Omental fat pad (tissue), 3 donors: ENCODE measurements at regions not wholly inside any gene's neighbourhood (a gene's known extent, or its start where the extent isn't known, plus 50 kb on each side); places are given as distances from the start of the nearest gene placed in this dataset.

Experiments
- ATAC-seq: fragments of 150-250 bp; one replicate; pipeline ENCODE4 v1.9.1; 2016; ENCODE audit warnings: mild to moderate bottlenecking, moderate library complexity; ENCODE audit not compliant: low FRiP score
- DNase-seq: peaks from one replicate; pipeline ENCODE4 v3.0.0-alpha.2; 2019; ENCODE audit warnings: low spot score
- TF ChIP-seq, protein P1 (sequence below), 3 donors: fragments of 450-650 bp; IDR thresholded peaks; one replicate each; pipeline ENCODE4 v1.5.1; 2016 to 2017; ENCODE audit warnings: antibody characterized with exemption in 3 of 3, mild to moderate bottlenecking in 3 of 3, moderate library complexity in 2 of 3

- no peak for ATAC-seq
- TF ChIP-seq, protein P1, sequence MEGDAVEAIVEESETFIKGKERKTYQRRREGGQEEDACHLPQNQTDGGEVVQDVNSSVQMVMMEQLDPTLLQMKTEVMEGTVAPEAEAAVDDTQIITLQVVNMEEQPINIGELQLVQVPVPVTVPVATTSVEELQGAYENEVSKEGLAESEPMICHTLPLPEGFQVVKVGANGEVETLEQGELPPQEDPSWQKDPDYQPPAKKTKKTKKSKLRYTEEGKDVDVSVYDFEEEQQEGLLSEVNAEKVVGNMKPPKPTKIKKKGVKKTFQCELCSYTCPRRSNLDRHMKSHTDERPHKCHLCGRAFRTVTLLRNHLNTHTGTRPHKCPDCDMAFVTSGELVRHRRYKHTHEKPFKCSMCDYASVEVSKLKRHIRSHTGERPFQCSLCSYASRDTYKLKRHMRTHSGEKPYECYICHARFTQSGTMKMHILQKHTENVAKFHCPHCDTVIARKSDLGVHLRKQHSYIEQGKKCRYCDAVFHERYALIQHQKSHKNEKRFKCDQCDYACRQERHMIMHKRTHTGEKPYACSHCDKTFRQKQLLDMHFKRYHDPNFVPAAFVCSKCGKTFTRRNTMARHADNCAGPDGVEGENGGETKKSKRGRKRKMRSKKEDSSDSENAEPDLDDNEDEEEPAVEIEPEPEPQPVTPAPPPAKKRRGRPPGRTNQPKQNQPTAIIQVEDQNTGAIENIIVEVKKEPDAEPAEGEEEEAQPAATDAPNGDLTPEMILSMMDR (IDR thresholded peaks at IDR 0.05), result no peak
Measured at GRCh38 chr15:49751191-49751590, 130.3 kb downstream of the DTWD1 start.

GRCh38 chr15:49751751-49752150 lies 130.9 kb downstream of the DTWD1 start:
- ATAC-seq, result no peak
- DNase-seq, result no peak
- TF ChIP-seq, protein P1 (IDR thresholded peaks at IDR 0.05), result no peak

More at GRCh38 chr15:49751191-49751590, 130.3 kb downstream of the DTWD1 start:
- DNase-seq, result no peak

- DNase-seq (no peak), ATAC-seq (no peak)
- TF ChIP-seq, protein P1 (IDR thresholded peaks at IDR 0.05), result no peak
Measured at GRCh38 chr15:49752517-49752916, 131.7 kb downstream of the DTWD1 start.

- DNase-seq (no peak), ATAC-seq (no peak)
- TF ChIP-seq, protein P1 (IDR thresholded peaks at IDR 0.05), result no peak
Measured at GRCh38 chr15:49758456-49758855, 137.6 kb downstream of the DTWD1 start.

GRCh38 chr15:49758856-49759255 lies 138.0 kb downstream of the DTWD1 start:
- ATAC-seq, result no peak
- DNase-seq, result no peak
- TF ChIP-seq, protein P1 (IDR thresholded peaks at IDR 0.05), result no peak

- TF ChIP-seq, protein P1 (IDR thresholded peaks at IDR 0.05), result no peak
- DNase-seq (no peak), ATAC-seq (no peak)
Measured at GRCh38 chr15:49760749-49761148, 139.9 kb downstream of the DTWD1 start.

- DNase-seq (no peak), ATAC-seq (no peak)
- TF ChIP-seq, protein P1 (IDR thresholded peaks at IDR 0.05), result no peak
Measured at GRCh38 chr15:49769225-49769624, 148.4 kb downstream of the DTWD1 start.
